ENCODE measurements at regions not wholly inside any gene's neighbourhood (a gene's known extent, or its start where the extent isn't known, plus 50 kb on each side); places are given as distances from the start of the nearest gene placed in this dataset.
"Not testable (repeated sequence)": the region's sequence is repeated elsewhere in the genome, so short reads cannot be mapped to it uniquely, and the experiment has no call there.

DNA sequence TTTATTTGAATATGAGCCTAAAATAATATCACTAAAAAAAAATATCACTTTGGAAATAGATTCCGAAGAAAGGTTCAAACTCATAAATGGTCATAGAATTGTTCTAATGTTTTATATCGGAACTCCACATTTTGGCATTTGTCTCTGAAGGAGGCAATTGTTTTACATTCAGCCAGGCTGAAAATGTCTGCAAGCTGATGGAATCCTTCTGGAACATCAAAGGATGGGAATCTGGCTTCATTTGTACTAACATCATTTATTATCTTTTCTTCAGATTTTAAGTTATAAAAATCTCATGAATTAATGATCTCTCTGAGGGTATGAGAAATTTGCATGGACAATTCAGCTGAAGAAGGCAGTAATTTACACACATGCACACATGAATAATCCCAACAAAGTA lies 251.4 kb upstream of the RGMA start:
- DNase-seq = no peak

DNA sequence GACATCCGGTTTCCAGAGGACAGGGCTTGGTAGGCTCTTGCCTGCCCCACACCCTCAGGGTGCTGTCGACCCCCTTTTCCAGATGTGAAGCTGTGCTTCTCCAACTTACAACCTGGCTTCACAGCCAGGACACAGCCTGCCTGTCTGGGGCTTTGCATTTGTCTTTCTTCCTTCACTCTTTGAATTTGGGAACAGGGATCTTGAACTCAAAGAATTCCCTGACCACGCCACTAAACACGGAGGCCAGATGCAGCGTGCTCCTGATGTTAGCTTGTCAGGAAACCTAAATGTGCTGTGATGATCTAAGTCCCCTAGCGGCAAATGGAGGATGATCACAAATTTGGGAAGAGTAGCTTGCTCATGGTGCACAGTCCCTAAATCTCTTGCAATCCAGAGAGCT lies 244.8 kb upstream of the RGMA start:
- no peak for DNase-seq

DNA sequence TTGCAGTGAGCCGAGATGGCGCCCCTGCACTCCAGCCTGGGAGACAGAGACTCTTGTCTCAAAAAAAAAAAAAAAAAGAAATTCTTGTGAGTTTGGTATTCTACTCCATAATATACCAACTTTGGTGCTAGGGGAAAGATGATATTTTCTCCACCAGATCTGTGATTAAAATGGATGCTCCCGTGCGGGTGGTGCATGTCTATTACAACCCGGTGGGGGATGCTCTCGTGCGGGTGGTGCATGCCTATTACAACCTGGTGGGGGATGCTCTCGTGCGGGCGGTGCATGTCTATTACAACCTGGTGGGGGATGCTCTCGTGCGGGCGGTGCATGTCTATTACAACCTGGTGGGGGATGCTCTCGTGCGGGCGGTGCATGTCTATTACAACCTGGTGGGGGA lies 244.1 kb upstream of the RGMA start:
- not testable (repeated sequence) for DNase-seq

DNA sequence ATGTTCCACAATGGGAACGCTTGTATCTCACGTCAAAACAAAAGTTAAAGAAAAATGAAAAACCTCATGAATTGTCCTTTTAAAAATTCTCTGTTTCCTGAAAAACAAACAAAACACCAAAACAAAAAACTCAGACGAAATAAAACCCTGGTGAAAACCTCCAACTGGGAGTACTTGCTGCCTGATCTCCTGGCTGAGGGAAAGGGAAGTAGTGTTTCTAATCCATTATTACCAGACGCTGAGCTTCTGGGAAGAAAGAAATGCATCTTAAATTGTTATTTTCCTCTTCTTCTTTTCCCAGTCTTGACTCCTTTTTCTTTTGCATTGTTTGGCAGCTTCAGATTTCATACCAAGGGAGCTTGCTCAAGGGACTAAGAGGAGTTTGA lies 243.2 kb upstream of the RGMA start:
- no peak for DNase-seq

DNA sequence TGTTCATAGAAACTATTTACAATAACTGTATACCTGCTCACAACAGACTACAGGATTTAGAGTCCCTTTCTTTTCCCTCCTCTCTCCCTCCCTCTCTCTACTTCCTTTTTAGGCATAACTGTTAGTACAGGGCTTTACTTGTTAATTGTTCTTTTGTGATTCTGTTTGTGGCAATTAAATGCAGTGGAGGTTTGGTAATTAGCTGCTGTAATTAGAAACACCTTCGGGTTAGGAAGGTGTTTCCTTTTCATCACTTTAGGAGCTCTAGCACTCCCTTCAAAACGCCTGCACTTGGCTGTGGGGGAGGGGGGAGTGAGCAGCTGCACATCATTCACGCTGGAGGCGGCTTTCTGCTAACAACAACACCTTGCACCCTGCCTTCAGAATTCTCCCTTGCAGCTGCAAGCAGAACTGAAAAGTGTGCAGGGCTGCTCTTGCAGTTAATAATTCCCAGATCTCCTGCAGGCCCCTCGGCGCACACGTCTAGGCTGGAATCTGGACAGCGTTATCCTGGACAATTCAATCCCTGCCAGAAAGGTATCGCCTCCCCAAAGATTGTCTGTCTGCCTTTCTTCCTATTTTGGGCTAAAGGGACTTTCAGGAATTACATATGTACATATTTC lies 242.6 kb upstream of the RGMA start:
- peak in 1 of 2 experiments; percentile 14 for DNase-seq

DNA sequence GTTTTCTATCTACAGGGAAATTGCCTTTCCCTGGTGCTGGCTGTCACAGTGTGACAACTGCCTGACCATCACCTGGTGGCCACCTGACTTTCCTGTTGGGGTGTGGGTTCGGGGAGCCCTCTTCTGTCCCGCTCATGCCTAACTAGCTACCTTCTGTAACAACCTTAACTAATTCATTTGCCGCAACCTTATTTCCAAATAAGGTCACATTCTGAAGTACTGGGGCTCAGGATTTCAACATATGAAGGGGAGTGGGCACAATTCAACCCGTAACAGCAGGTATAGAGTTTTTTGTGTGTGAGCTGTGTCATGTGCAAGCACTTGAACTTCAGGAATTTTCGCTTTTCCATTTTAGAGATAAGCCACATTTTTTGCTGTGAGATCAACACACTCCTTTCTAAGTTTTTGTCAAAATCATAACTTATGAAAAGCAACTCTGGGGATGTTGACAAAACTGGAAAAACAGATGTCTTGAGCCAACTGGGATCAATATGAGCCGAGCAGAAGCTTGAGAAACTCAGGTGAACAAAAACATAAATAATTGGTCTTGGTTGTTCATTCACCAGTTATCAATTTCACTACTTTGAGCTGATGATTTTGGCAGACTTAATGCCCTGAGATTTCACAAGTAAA lies 242.0 kb upstream of the RGMA start:
- DNase-seq = no peak

DNA sequence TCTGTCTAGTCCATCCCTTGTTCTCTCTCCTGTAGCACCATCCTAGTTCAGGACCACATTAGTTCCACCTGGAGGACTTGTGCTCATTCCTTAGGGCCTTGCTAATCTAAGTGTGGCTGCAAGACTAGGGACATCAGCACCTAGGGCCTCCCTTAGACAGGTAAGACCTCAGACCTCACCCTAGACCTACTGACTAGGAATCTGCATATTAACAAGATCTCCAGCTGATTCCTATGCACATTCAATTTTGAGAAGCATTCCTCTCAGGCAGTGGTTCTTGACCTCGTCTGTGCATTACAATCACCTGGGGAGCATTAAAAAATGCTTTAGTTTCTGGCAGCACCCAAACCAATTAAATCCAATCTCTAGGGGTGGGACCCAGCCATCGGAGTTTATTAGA lies 238.4 kb upstream of the RGMA start:
- DNase-seq = no peak

DNA sequence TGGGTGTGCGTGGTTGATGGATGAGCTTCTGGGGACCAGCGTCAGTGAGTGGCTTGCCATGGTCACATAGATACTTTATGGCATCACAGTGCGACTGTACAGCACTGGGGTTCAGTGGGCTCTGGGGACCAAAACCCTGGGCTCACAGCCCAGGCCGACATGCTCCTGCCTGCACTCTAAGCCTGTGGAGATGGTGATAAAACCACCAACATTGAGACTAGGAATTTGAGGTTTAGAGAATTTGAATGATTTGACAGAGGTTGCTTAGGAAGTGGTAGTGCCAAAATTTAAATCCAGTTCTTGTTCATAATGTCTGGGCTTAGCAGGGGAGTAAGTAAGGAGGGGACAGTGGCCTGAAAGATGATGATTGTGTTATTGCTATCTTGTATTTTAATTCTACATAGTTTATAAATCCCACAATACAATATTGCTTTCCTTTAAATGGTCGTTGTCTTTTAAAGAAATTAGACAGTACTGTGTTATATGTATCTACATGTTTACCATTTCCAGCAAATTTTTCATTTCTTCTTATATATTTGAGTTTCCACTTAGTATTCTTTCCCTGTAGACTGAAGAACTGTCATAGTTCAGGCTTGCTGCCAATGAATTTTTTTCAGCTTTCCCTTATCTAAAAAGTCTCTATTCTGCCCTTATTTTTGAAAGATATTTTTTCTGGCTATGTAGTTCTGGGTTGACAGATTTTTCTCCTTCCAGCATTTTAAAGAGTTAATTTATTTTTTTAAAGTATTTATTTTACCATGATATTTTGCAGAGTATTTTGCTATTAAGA lies 235.4 kb upstream of the RGMA start:
- no peak for DNase-seq

DNA sequence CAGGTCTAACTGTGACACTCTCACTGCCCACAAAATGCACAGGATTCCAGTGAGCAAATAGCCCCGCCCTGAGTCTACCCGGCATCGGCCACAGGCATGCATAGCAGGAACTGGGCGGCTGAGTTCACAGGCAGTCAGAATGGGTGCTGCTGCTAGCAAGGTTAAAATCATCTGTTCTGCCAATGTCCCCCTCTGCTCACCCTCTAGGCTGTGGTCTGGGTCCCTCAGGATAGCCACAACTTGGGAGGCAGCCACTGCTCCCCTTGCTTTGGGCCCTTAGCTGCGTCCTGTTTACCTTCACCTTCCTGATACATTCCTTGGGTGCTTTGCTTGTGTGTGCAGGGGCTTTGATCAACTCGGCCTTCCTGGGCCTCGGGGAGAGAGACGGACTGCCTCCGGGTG lies 232.9 kb upstream of the RGMA start:
- DNase-seq = peak in 1 of 2 experiments; percentile 41

DNA sequence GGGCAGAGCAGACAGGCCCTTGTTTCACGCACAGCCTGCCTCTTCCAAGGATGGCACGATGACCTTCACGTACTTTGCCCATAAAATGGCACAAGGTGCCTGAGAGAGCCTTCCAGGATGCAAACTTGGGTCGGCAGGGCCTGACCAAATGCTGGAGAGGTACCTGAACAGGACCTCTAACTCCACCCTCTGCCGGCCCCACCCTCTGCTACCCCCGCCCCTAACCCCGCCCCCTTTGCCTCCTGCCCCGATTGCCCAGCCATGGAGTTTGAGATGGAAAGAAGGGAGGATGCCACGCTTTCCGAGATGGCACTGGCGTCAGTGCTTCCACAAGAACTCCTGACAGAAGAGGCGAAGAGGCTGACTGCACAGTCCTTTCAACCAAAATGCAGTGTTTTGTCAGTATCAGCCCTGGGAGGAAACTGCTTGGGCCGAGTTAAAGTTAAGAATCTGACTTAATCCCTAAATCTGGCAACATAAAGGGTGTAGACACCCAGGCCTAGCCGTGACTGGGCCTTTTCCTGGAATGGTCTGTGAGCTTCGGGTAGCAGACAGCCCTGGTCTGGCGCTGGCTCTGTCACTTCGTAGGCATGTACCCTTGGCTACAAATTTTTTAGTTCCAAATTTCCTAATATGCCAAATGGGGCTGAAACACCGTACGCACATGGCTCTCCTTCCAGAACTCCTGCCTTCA lies 230.3 kb upstream of the RGMA start:
- DNase-seq = no peak

DNA sequence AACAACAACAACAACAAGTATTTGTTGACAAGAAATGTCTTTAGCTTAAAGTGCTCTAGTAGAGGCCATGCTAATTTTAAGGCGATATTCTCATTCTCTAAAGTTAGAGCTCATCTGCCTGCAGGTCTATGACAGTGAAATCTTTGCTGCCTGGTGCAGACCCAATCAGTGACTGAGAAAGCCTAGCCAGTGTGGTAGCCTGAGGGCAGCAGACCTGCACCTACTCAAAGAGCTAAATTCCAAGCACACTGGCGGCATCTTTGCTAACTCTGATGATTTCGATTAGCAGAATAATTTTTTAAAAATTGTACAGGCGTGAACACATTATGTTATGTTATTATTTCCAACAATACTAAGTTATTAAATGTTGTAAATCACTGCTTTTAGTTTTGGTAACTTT lies 228.8 kb upstream of the RGMA start:
- DNase-seq = no peak

DNA sequence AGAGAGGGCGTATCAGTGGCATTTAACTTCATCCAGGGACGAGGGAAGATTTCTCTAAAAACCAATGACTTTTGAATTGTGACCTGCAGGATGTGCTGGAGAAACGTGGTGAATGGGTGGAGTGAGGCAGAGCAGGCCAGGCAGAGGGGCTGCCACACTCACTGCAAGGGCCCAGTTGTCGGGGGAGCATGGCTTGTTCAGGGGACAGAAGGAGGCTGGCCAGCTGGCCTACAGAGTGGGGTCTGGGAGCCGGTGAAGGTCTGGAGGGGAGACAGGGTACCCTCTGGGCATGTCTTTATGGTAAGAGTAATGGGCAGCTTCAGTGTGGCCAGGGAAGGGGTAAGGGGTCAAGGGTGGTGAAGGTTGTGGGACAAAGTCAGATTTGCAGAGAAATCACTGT lies 225.2 kb upstream of the RGMA start:
- DNase-seq = no peak

DNA sequence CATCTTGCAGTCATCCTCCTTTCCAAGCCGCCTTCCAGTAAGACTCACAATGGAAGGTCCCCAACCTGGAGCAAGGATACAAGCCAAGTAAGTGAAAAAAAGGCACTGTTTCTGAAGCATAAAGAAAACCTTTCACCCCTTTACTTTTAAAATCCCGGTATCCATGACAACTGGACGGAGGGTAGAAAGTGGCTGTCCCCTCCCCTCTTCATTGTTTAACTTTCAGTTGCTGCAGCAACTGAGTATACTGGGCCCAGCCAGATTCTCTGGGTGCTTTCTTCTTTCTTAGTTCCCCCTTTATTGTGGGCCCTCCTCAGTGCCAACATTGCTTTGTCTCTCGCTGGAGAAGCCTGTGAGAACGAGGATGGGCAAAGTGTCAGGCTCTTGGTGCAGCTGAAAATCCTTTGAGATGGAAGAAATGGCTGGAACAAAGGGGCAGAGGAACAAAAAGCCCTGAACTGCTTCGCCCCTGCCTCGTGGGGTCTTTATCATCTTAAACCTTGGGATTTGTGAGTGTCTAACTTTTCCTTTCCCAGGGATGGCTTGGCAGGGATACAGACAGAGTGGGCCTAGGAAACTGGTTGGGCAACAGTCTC lies 224.0 kb upstream of the RGMA start:
- no peak for DNase-seq

DNA sequence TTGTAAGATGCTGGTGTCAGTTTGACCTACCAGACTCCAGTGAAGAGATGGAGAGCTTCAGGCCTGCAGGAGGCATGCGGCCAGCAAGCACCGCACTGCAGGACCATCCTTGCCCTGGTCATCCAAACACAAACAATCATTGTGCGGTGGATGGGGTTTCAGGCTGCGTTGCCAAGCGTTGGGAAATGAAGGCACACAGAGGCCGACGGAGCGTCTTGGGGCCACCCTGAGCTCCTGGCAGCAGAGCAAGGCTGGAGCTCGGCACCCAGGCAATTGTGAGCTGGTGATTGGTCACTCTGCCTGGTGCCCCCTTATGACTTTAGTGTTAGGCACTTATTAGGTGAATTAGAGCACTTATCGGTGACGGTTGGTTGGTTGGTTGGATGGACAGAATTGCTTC lies 222.6 kb upstream of the RGMA start:
- DNase-seq = no peak

DNA sequence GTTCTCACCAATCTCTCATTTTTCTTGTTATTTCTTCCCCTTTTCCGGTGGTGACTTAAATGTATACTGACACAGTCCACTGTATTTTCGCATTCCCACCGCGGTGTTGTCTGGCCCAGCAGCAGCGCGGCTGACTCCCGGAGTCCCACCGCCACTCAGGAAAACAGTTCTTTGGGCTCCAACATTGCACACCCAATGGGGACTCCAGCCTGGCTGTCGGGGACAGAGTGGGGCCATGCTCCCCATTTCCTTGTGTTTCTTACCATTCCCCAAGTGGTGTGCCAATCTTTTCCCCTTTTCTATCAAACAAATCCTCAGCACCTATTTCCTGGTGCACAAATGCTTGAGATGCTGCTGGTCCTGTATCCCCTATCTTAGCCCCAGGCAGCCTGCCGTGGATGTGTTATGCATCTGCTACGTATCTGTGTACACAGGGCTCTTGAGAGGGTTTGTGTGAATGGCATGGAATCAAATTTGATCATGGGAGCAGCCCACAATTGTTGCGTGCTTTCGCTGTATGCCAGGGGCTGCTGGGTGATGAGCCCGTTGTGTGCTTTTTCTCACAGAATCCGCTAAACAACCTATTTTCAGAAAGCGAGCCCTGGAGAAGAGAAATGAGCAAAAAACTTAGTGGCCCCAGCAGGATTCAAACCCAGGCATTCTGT lies 219.1 kb upstream of the RGMA start:
- DNase-seq = no peak

DNA sequence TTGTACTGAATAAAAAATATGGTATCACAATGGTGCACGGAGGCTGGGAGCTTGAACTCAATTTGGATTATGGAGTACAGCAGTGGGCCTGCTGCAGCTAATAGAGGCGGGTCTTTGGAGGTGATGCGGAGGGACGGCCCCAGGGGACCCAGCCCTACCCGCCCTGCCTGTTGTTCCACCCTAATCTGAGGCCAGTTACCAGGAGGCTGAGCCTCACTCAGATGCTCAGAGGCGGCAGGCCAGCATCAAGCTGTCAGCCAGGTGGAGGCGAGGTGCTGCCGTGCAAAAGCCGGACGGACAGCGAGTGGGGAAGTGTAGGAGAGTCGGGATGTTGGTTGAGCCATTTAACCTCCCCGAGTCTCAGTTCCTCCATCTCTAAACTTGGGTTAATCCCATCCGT lies 218.5 kb upstream of the RGMA start:
- DNase-seq = no peak

DNA sequence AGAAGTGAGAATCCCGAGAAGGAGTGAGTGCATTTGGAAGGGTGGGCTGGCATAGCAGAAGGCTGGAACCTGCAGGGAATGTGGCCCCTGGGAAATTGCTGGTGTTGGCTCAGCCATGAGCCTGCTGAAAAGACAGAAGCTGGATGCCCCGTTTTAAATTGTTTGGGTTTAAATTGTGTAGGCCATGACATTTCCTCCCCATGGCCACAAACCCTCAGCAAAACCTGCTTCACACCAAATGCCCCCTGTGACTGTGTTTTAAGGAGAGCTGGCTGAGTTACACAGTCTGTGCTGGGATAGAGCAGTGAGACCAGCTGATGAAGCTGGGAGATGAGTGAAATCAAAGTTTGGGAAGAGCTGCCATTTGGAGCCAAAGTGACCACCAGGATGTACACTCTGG lies 216.3 kb upstream of the RGMA start:
- DNase-seq = no peak

DNA sequence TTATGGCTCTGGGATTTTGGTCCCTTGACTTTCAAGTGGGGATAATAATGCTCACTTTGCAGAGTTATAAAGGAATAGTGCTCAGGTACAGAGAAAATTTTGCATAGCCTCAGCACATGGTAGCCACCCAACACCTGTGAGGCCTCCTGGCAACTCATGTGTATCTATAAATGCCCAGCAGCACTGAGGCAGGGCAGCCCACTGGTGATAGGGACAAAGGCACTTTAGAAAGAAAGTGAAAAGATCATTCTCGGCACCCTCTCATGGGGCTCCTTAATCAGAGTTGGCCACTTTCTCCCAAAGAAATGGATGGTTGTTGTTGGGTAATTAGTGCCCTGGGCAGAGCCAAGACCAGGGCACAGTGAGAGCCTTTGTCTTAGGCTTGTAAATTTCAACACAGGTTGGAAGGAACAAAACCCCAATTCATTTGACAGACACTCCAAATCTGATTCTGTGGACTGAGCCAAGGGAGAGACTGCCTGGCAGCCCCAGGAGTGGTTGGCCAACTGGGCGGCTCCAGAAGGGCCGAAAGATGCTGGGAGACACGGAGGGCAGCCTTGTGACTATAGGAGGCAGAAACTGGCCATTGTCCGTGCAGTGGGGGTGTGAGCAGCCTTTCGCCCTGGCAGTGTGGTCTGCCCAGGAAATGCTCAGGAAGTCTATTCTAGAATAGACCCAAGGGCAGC lies 213.2 kb upstream of the RGMA start:
- no peak for DNase-seq

DNA sequence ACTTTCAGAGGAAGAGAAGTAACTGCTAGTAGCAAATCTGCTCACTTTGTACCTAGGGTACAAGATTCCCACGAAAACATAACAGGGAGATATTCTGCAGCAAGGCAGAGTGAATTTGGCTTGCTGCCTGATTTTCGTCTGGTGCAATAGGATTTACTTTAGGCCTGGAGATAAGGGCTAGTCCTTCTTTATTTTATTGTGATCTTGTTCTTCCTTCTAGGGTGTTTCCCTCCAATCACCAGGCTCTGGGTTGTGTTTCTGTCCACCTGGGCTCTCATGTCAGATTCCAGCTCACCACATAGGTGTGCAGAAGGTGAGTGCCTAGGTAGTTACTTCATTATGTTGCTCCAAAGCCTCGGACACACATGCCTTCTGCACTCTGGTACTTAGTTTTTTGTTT lies 211.8 kb upstream of the RGMA start:
- DNase-seq = no peak

DNA sequence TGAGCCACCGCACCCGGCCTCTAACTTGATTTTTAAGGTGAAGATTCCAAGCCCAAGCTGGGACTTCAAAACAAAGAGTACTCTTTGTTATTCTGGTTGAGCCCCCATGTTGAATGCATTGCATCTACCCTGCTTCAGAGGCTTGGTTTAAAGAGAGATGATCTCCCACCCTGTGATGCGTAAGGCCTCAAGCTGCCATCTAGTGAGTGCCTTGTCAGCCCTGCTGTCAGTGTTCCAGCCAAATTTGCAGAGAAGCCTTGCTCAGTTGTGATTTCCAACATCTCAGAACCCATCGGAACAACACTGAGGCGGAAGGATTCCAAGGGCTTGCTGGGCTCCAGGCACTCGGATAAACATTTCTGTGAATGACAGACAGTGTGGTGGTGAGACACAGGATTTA lies 210.7 kb upstream of the RGMA start:
- no peak for DNase-seq

DNA sequence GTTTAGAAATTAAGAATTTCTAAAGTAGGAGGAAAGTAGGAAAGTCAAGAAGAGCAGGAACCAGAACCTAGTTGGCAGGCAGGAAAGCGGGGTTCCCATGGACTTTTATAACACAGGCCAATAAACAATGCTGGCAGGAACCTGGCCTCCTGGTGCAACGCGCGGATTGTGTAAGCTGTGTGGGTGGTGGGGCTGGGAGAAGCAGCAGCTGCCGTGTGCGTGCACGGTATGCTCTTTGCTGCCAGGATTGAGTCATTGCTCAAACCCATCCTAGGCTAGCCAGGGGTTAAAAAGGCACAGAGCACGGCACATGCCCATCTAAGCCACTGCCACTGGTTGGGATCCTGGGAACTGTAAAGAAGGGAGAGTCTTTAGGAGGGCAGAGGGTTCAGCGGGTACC lies 209.9 kb upstream of the RGMA start:
- DNase-seq = no peak
